ENCODE measurements at regions not wholly inside any gene's neighbourhood (a gene's known extent, or its start where the extent isn't known, plus 50 kb on each side); places are given as distances from the start of the nearest gene placed in this dataset.

GRCh38 chr14:58964598-58964928 is 223.9 kb upstream of the DAAM1 start:
- Histone ChIP-seq H3K4me3 (ENCODE audit: control extremely low read depth in 1 of 5, extremely low read depth in 1 of 5, insufficient read depth in 1 of 5, low read depth in 2 of 5, low read length in 4 of 5) (no peak overlapping the region), H3K36me3 (replicated peaks in 1 of 2; ENCODE audit: control extremely low read depth in 1 of 2, control insufficient read depth in 1 of 2, extremely low read depth in 1 of 2, insufficient read depth in 2 of 2, low read length in 1 of 2) (no peaks in the 10 kb centered on the region), H3K27me3 (replicated peaks in 1 of 4; ENCODE audit: control extremely low read depth in 1 of 4, control insufficient read depth in 3 of 4, insufficient read depth in 4 of 4, low read length in 3 of 4) (no peaks in the 10 kb centered on the region), H3K9ac (ENCODE audit: low read length) (no peak overlapping the region), H4K20me1 (ENCODE audit: control insufficient read depth, insufficient read depth, low read length, poor library complexity, severe bottlenecking) (no peaks in the 10 kb centered on the region), H3K4me1 (ENCODE audit: control insufficient read depth in 2 of 2, insufficient read depth in 2 of 2, low read length in 2 of 2) (no peaks in the 10 kb centered on the region), H3K9me3 (ENCODE audit: control extremely low read depth in 1 of 3, control insufficient read depth in 2 of 3, insufficient read depth in 1 of 3, low read length in 2 of 3) (peaks cover 0 to 2% (median 0%) of the 10 kb centered on the region in 3 donors), H3K79me2 (ENCODE audit: control insufficient read depth, insufficient read depth, low read length) (no peaks in the 10 kb centered on the region), H3K4me2 (replicated peaks; ENCODE audit: low read depth, low read length, poor library complexity, severe bottlenecking) (no peak overlapping the region), H2AFZ (ENCODE audit: insufficient read depth, low read depth, low read length, poor library complexity, severe bottlenecking) (no peak overlapping the region), H3K27ac (ENCODE audit: low read length in 2 of 2) (no peak overlapping the region)
- DNase-seq (no peak), ATAC-seq (ENCODE audit: low read depth) (no peak)
- CTCF ChIA-PET = no interaction called here
- 91% methylated on average over 5 of the region's 9 CpGs for WGBS (ENCODE audit: insufficient coverage)
- Mint-ChIP-seq H3K4me1 (no peaks in the 10 kb centered on the region), H3K4me3 (no peak overlapping the region), H3K27me3 (no peaks in the 10 kb centered on the region), H3K9me3 (ENCODE audit: insufficient read depth) (no peaks in the 10 kb centered on the region), H3K27ac (no peak overlapping the region)
- TF ChIP-seq EZH2 (IDR thresholded peaks at IDR 0.05; ENCODE audit: borderline replicate concordance, insufficient read depth, low read depth, low read length, poor library complexity, severe bottlenecking) = no peak
- TF ChIP-seq CTCF (IDR thresholded peaks at IDR 0.05) = no peak
- intact Hi-C loops (cut with micrococcal nuclease) = no loop called here
- POLR2A ChIA-PET = no interaction called here

GRCh38 chr14:58965601-58966000 is 222.9 kb upstream of the DAAM1 start:
- H3K27me3 ChIP-seq (replicated peaks in 1 of 4; ENCODE audit: control extremely low read depth in 1 of 4, control insufficient read depth in 3 of 4, insufficient read depth in 4 of 4, low read length in 3 of 4) = no peaks in the 10 kb centered on the region
- CTCF ChIA-PET = no interaction called here
- H3K36me3 ChIP-seq (replicated peaks in 1 of 2; ENCODE audit: control extremely low read depth in 1 of 2, control insufficient read depth in 1 of 2, extremely low read depth in 1 of 2, insufficient read depth in 2 of 2, low read length in 1 of 2) = no peaks in the 10 kb centered on the region

More at GRCh38 chr14:58965601-58966000, 222.9 kb upstream of the DAAM1 start:
- Histone ChIP-seq H3K79me2 (ENCODE audit: control insufficient read depth, insufficient read depth, low read length) (no peaks in the 10 kb centered on the region), H3K4me1 (ENCODE audit: control insufficient read depth in 2 of 2, insufficient read depth in 2 of 2, low read length in 2 of 2) (no peaks in the 10 kb centered on the region), H3K4me3 (ENCODE audit: control extremely low read depth in 1 of 5, extremely low read depth in 1 of 5, insufficient read depth in 1 of 5, low read depth in 2 of 5, low read length in 4 of 5) (no peak overlapping the region), H4K20me1 (ENCODE audit: control insufficient read depth, insufficient read depth, low read length, poor library complexity, severe bottlenecking) (no peaks in the 10 kb centered on the region), H3K9me3 (ENCODE audit: control extremely low read depth in 1 of 3, control insufficient read depth in 2 of 3, insufficient read depth in 1 of 3, low read length in 2 of 3) (peaks cover 0 to 2% (median 0%) of the 10 kb centered on the region in 3 donors), H2AFZ (ENCODE audit: insufficient read depth, low read depth, low read length, poor library complexity, severe bottlenecking) (no peak overlapping the region), H3K4me2 (replicated peaks; ENCODE audit: low read depth, low read length, poor library complexity, severe bottlenecking) (no peak overlapping the region), H3K27ac (ENCODE audit: low read length in 2 of 2) (no peak overlapping the region), H3K9ac (ENCODE audit: low read length) (no peak overlapping the region)
- TF ChIP-seq EZH2 (IDR thresholded peaks at IDR 0.05; ENCODE audit: borderline replicate concordance, insufficient read depth, low read depth, low read length, poor library complexity, severe bottlenecking) = no peak
- no peak for TF ChIP-seq CTCF (IDR thresholded peaks at IDR 0.05)
- DNase-seq (no peak), ATAC-seq (ENCODE audit: low read depth) (no peak)
- Mint-ChIP-seq H3K4me1 (no peaks in the 10 kb centered on the region), H3K27me3 (no peaks in the 10 kb centered on the region), H3K4me3 (no peak overlapping the region), H3K9me3 (ENCODE audit: insufficient read depth) (no peaks in the 10 kb centered on the region), H3K27ac (no peak overlapping the region)
- intact Hi-C loops (cut with micrococcal nuclease) = no loop called here
- POLR2A ChIA-PET = no interaction called here
- WGBS (ENCODE audit: insufficient coverage) = no CpG with 5 or more reads among the region's 1 CpG

Data from B cell (primary cell).